GM21390 (cell line): ENCODE measurements at regions not wholly inside any gene's neighbourhood (a gene's known extent, or its start where the extent isn't known, plus 50 kb on each side); places are given as distances from the start of the nearest gene placed in this dataset.

Source experiments
- ATAC-seq: cut with Tn5 transposase; IDR thresholded peaks from one replicate; pipeline ENCODE4 v1.9.1; 2021; ENCODE audit not compliant: unreplicated experiment

DNA sequence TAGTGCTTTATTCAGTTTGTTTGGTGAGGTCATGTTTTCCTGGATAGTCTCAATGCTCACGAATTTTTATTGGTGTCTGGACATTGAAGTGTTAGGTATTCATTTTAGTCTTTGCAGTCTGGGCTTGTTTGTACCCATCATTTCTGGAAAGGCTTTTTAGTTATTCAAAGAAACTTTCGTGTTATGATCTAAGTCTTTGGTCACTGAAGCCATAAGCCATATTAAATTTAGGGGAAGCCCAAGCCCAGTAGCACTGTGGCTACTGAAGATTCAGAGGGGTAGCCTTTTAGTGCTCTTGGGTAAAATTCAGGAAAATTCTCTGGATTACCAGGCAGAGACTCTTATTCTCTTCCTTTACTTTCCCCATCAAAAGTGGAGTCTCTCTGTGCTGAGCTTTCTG is 56.2 kb upstream of the PEX5L start:
- no peak for ATAC-seq

DNA sequence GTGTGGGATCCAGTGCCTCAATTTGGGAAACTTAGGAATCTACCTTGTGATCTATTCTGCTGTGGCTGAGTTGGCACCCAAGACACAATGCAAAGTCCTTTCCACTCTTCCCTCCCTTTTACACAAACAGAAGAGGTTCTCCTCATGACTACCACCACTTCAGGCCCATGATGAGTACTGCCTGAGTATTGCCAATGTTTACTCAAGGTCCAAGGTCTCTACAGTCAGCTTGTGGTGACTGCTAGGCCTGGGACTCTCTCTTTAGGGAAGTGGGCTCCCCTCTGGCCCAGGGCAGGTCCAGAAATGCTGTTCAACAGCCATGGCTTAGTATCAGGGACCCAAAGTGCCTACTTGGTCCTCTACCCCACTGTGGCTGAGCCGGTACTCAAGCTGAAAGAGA is 56.8 kb upstream of the PEX5L start:
- no peak for ATAC-seq

- ATAC-seq, result no peak
Measured at GRCh38 chr3:180097626-180098025, 60.9 kb upstream of the PEX5L start.

- ATAC-seq, result no peak
Measured at GRCh38 chr3:180102134-180102533, 65.4 kb upstream of the PEX5L start.

DNA sequence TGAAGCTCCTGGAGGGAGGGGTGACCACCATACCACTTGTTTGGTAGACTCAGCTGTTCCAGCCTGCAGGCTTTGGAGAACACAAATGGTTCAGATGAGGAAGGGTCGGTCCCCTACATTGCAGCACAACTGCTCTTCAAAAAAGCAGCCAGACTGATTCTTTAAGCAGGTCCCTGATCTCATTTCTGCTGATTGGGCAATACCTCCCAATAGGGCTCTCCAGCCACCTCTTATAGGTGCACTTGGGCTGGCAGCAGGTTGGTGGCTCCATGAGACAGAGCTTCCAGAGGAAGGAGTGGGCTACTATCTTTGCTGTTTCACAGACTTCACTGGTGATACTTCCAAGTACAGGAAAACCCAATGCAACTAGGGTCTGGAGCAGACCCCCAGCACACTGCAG is 65.9 kb upstream of the PEX5L start:
- ATAC-seq, result no peak

DNA sequence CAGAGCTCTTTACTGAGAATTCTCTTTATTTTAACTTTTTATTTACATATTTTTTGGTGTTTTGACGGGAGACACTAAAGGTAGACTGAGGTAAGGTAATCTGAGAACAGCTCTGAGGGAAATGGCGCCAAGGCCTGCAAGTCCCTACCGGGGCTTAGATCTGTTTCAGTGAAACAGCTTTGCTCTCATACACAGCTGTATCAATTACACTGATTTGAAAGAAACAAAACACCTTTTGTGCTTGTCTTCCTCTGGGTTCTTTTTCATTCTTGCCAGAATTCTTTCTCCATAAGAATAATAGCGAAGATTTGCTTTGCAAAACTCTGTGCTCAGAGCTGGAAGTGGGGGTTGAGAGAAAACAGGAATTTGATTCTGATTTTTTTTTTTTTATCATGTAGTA is 79.5 kb upstream of the PEX5L start:
- ATAC-seq, result no peak

GRCh38 chr3:180116658-180117057 is 79.9 kb upstream of the PEX5L start:
- ATAC-seq, result no peak

- no peak for ATAC-seq
Measured at GRCh38 chr3:180117381-180118163, 80.8 kb upstream of the PEX5L start.

DNA sequence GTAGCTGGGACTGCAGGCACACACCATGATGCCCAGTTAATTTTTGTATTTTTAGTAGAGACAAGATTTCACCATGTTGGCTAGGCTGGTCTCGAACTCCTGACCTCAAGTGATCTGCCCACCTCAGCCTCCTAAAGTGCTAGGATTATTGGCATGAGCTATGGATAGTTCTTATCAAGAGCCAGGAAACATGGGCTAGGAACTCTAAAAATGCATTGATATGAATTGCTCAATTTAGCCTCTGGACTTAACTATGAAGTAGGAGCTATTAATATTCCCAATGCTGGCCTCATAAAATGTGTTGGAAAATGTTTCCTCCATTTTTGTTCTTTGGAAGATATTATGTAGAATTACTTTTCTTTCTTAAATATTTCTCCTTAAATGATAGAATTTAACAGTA is 82.8 kb upstream of the PEX5L start:
- no peak for ATAC-seq

- no peak for ATAC-seq
Measured at GRCh38 chr3:180123928-180124327, 87.2 kb upstream of the PEX5L start.

DNA sequence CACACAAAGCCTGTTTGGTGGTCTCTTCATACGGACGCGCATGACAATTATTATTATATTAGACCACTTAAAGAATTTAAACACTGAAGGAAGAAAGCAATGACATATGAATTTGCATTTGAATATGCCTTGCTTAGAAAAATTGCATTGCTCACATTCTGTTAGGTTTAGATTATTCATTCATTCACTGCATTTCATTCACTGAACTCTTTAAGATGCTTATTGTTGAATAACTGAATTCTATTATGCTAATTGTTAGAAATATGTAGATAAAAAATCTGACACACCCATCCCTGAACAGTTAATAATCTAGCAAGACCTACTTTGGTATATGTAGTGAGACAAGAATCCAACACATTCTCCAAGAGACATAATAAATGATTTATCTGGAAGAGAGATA is 94.4 kb upstream of the PEX5L start:
- ATAC-seq, result no peak

DNA sequence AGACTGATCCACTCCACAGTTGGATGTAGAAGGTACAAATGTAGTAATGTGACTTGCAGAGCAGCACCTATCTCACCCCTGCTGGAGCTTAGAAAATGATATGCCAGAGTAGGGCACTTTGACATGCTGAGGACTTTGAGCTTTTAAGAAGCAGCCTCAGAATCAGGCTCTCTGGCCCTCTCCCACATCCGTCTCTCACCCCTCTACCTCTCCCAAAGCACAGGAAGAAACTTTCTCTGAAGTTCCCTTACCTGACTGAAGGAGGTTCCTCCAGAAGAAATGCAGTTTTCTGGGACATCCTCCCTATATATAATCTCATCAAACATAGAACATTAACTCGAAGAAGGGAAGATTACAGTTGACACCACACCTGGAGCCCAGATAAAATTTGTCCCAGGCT is 98.4 kb upstream of the PEX5L start:
- ATAC-seq, result no peak

- no peak for ATAC-seq
Measured at GRCh38 chr3:180138871-180139270, 102.1 kb upstream of the PEX5L start.

DNA sequence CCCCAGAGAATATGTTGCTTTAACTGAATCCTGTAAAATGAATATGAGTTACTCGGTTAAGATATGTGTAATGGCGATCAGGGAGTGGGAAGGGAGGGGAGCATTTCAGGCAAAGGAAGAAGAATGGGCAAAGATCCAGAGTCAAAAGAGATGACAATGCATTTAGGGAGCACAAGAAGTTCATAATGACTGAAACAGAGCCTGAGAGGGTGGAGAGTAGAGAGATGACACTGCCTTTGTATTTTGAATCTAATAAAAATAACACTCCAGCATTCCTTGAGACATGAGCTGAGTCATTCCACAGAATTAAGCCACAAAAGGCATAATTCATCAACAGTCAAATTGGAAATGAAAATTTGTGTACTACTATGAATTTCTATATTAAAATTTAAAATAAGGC is 105.3 kb upstream of the PEX5L start:
- ATAC-seq, result no peak

GRCh38 chr3:180142472-180142871 is 105.7 kb upstream of the PEX5L start:
- no peak for ATAC-seq

- ATAC-seq, result no peak
Measured at GRCh38 chr3:180161770-180162169, 125.0 kb upstream of the PEX5L start.

DNA sequence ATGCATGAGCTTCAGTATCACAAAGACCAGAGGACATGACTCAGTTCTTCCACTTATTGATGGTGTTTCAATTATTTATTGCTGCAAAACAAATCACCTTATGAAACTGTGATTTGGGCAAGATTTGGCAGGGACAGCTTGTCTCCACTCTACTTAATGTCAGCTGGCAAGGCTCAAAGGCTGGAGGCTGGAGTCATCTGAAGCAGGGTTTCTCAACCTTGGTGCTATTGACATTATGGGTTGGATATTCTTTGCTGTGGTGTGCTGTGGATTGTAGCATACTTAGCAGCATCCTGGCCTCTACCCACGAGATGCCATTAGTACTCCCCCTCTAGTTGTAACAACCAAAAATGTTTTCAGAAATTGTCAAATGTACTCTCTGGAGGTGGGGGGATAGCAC is 138.8 kb upstream of the PEX5L start:
- ATAC-seq, result no peak

GRCh38 chr3:180176059-180176458 is 139.3 kb upstream of the PEX5L start:
- ATAC-seq, result no peak

DNA sequence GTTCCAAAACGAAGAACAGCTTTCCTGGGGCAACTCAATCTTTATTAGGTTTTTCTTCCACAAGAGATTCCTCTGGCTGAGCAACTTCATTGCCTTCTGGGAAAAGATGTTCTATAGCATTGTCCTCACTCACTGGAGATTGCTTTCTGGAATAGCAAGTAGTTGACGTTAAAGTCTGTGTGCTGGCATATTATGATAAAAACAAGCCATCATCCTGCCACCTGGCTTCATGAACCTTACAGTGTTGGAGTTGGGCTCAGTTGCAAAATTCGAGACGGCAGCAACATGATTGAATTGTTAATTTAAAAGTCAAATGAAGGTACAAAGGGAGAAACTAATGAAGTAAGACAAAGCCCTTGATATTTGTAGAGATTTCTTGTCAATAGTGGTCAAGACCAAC is 140.5 kb upstream of the PEX5L start:
- no peak for ATAC-seq

- no peak for ATAC-seq
Measured at GRCh38 chr3:180179562-180179961, 142.8 kb upstream of the PEX5L start.

DNA sequence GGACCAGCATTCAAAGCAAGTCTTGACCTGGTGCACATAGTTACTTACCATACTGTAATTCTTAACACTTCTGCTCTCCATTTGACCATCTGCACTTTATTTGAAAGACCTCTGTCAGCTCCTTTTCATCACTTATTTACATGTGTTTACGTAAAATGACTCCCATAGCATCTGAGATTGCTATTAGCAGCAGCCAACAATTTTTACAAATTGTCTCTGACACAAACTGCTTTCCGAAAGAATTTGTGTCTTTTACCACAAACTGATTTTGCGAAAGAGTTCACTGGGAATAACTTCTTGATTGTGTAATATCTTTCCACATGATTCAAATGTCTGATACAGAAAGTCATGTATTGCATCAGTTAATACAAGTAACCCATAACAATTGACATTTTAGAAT is 144.1 kb upstream of the PEX5L start:
- ATAC-seq, result no peak

DNA sequence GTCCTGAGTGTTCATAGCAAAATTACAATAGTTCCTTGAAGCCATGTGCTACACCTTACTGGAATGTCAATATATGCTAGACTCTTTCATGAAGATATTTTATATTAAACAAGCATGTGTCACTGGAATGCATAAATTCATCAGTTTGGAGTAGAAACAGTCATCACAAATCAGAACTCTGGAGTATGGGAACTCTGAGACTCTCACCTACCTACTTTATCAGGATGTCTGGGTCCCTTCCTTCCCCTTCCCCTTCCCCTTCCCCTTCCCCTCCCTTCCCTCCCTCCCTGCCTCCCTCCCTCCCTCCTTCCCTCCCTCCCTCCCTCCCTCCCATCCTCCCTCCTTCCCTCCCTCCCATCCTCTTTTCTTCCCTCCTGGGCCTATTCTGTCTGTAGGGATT is 144.7 kb upstream of the PEX5L start:
- ATAC-seq, result no peak

DNA sequence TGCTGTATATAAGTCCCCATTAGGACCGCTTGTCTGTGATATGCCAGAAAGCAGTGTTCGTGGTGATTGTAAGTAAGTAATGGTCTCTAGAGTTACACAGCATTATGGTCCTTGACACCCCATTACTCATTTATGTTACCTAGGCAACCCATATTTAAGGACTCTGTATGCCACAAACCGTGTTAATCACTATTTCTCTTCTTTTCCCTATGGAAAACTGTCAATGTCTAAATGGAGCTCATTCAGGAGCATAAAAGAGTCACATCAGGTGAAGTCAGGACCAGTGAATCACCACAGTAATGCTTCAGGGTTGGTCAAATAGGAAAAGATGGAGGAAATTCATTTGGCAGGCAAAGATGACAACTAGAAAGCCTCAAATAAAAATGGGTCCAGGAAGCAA is 146.6 kb upstream of the PEX5L start:
- ATAC-seq, result no peak
